HG03521 (cell line): ENCODE measurements at regions not wholly inside any gene's neighbourhood (a gene's known extent, or its start where the extent isn't known, plus 50 kb on each side); places are given as distances from the start of the nearest gene placed in this dataset.
"Not testable (repeated sequence)": the region's sequence is repeated elsewhere in the genome, so short reads cannot be mapped to it uniquely, and the experiment has no call there.

Experiments
- ATAC-seq: cut with Tn5 transposase; IDR thresholded peaks from one replicate; pipeline ENCODE4 v1.9.1; 2021; ENCODE audit warnings: mild to moderate bottlenecking, moderate library complexity; ENCODE audit not compliant: unreplicated experiment

GRCh38 chr6:164097551-164098398 is 683.3 kb downstream of the QKI start:
- no peak for ATAC-seq

- ATAC-seq = no peak
Measured at GRCh38 chr6:164097056-164097455, 682.5 kb downstream of the QKI start.

- no peak for ATAC-seq
Measured at GRCh38 chr6:164095056-164095455, 680.5 kb downstream of the QKI start.

GRCh38 chr6:164087870-164088269 is 673.4 kb downstream of the QKI start:
- ATAC-seq = no peak

GRCh38 chr6:164087211-164087610 is 672.7 kb downstream of the QKI start:
- ATAC-seq = no peak

GRCh38 chr6:164086076-164086887 is 671.8 kb downstream of the QKI start:
- ATAC-seq = no peak

- no peak for ATAC-seq
Measured at GRCh38 chr6:164085091-164086075, 670.9 kb downstream of the QKI start.

GRCh38 chr6:164079275-164079600 is 664.7 kb downstream of the QKI start:
- ATAC-seq = no peak

- ATAC-seq = no peak
Measured at GRCh38 chr6:164078532-164079274, 664.2 kb downstream of the QKI start.

- ATAC-seq = not testable (repeated sequence)
Measured at GRCh38 chr6:164076818-164077532, 662.5 kb downstream of the QKI start.

- no peak for ATAC-seq
Measured at GRCh38 chr6:164075981-164076615, 661.6 kb downstream of the QKI start.

GRCh38 chr6:164072240-164072666 is 657.7 kb downstream of the QKI start:
- no peak for ATAC-seq

- ATAC-seq = no peak
Measured at GRCh38 chr6:164069350-164069990, 655.0 kb downstream of the QKI start.

- no peak for ATAC-seq
Measured at GRCh38 chr6:164068527-164068926, 654.0 kb downstream of the QKI start.

- ATAC-seq = no peak
Measured at GRCh38 chr6:164066766-164067165, 652.2 kb downstream of the QKI start.

GRCh38 chr6:164066335-164066734 is 651.8 kb downstream of the QKI start:
- no peak for ATAC-seq

GRCh38 chr6:164063346-164063745 is 648.8 kb downstream of the QKI start:
- ATAC-seq = no peak

- ATAC-seq = no peak
Measured at GRCh38 chr6:164062872-164063271, 648.4 kb downstream of the QKI start.

GRCh38 chr6:164057876-164058275 is 643.4 kb downstream of the QKI start:
- ATAC-seq = no peak
